ENCODE measurements at regions not wholly inside any gene's neighbourhood (a gene's known extent, or its start where the extent isn't known, plus 50 kb on each side); places are given as distances from the start of the nearest gene placed in this dataset.
"Not testable (repeated sequence)": the region's sequence is repeated elsewhere in the genome, so short reads cannot be mapped to it uniquely, and the experiment has no call there.

DNA sequence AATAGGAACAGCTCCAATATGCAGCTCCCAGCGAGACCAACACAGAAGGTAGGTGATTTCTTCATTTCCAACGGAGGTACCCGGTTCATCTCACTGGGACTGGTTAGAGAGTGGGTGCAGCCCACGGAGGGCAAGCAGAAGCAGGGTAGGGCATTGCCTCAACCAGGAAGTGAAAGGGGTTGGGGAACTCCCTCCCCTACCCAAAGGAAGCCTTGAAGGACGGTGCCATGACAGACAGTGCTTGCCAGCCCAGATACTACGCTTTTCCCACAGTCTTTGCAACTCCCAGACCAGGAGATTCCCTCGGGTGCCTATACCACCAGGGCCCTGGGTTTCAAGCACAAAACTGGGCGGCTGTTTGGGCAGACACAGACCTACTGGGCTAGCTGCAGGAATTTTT lies 576.9 kb upstream of the NECTIN3 start:
- no peak for DNase-seq

DNA sequence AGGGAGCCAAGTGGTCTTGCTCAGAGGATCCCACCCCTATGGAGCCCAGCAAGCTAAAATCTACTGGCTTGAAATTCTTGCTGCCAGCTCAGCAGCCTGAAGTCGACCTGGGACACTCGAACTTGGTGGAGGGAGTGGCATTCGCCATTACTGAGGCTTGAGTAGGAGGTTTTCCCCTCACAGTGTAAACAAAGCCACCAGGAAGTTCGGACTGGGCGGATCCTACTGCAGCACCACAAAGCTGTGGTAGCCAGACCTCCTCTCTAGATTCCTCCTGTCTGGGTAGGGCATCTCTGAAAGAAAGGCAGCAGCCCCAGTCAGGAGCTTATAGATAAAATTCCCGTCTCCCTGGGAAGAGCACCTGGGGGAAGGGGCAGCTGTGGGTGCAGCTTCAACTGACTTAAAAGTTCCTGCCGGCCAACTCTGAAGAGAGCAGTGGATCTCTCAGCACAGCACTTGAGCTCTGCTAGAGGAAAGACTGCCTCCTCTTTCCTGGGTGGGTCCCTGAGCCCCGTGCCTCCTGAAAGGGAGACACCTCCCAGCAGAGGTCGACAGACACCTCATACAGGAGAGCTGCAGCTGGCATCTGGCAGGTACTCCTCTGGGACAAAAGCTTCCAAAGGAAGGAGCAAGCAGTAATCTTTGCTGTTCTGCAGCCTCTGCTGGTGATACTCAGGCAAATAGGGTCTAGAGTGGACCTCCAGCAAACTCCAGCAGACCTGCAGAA lies 576.3 kb upstream of the NECTIN3 start:
- DNase-seq: no peak

DNA sequence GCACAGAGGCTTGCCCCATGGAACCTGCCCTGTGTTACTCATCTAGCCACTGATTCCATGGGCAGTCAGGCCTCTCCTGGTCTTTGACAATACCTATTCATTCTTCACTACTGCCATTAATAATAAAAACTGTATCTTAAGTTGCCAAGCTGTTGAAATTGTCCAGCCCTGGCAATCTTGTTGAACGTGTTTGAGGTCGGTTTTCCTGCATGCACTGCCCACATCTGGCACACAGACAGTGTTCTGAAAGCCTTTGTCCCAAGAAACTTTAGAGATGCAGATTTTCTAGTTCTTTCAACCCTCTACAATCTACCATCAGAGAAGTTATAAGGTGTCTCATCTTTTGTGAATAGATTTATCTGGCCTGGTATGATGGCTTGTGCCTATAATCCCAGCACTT lies 567.2 kb upstream of the NECTIN3 start:
- DNase-seq: no peak

DNA sequence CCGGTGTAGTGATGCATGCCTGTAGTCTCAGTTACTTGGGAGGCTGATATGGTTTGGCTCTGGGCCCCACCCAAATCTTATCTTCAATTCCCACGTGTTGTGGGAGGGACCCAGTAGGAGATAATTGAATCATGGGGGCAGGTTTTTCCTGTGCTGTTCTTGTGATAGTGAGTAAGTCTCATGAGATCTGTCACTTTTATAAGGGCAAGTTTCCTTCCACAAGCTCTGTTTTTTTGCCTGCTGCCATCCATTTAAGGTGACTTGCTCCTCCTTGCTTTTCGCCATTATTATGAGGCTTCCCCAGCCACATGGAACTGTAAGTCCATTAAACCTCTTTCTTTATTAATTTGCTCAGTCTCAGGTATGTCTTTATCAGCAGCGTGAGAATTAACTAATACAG lies 566.7 kb upstream of the NECTIN3 start:
- DNase-seq: no peak

DNA sequence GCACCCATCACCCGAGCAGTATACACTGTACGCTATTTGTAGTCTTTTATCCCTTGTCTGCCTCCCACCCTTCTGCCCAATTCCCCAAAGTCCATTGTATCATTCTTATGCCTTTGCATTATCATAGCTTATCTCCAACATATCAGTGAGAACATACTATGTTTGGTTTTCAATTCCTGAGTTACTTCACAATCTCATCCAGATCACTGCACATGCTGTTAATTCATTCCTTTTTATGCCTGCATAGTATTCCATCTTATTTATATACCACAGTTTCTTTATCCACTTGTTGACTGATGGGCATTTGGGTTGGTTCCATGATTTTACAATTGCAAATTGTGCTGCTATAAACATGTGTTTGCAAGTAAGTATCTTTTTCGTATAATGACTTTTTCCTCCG lies 564.7 kb upstream of the NECTIN3 start:
- no peak for DNase-seq

DNA sequence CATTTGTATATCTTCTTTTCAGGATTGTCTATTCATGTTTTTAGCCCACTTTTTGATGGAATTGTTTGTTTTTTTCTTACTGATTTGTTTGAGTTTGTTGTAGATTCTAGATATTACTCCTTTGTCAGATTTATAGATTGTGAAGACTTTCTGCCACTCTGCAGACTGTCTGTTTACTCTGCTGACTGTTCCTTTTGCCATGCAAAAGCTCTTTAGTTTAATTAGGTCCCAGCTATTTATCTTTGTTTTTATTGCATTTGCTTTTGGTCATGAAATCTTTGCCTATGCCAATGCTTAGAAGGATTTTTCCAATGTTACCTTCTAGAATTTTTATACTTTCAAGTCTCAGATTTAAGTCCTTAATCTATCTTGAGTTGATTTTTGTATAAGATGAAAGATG lies 564.0 kb upstream of the NECTIN3 start:
- DNase-seq: not testable (repeated sequence)

DNA sequence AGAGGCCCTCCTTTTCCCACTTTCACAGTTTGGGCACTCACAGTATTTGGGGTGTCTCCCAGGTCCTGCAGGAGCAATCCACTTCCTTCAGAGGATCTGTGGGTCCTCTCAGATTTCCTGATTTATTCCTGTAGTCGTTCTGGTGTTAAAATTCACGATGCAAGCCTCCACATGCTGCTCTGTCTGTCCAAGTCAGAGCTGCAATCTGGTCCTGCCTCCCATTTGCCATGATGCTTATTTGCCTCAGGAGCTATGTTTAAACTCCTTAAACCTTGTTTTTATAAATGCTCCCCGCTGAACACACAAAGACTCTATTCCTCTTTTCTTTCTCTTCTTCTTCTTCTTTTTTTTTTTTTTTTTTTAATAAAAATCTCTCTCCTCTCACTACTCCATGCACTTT lies 558.7 kb upstream of the NECTIN3 start:
- DNase-seq: no peak

DNA sequence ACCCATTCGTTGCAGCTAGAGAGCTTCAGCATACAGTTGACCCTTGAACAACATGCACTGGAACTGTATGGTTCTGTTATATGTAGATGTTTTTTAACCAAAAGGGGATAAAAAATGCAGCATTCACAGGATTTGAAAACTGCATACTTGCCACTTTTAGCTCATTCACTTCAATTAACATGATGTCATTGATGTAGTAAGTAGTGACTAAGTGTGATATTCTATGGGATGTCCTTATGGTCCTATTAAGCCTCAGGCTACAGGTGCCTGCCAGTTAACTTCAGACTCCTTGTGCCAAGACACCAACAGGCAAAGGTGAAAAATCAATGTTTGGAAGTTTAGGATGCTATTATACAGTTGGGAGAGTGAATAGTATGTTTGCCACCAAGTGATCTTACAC lies 553.6 kb upstream of the NECTIN3 start:
- DNase-seq: no peak

DNA sequence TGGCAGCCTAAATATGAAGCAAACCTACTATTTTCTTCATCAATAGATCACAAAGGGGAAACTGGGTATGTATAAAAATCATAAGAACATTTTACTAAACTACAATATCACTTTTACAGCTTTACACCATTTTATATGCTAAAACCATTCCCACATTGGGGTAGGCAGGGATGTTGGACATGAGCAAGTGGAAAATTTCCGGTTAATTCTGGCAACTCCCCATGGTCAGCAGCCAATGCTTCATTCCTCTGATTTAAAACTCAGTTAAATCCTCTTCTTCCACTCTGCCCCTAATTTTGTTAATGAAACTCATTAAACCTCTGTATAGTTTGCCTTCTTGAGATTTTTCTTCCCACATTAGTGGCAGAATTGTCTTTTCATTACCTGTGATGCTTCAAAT lies 552.5 kb upstream of the NECTIN3 start:
- DNase-seq: no peak

DNA sequence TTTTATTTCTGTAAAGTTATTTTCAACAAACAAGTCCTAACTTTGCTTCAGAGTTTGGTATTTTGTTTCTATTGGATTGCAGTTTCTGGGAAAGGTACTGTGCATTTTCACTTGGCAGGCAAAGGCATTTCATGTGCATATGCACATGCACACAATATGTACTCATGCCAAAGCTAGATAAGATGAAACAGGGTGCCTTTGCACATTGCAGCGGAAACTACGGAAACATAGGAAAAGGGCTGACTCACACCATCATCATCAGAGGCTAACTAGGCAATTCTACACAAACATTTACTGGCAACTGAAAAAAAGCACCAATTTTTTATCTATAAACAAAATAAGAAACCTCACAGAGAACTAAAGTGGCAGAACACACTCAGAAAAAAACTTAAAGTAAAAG lies 550.6 kb upstream of the NECTIN3 start:
- no peak for DNase-seq

DNA sequence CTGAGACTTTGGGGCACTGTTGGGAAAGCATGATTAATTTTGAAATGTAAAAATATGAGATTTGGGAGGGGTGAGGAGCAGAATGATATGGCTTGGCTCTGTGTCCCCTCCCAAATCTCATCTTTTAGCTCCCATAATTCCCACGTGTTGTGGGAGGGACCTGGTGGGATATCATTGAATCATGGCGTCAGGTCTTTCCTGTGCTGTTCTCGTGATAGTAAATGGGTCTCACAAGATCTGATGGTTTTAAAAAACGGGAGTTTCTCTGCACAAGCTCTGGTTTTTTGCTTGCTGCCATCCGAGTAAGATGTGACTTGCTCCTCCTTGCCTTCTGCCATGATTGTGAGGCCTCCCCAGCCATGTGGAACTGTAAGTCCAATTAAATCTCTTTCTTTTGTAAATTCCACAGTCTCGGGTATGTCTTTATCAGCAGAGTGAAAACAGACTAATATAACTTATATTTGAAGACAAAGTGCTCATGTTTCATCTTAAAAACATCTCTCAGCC lies 546.0 kb upstream of the NECTIN3 start:
- not testable (repeated sequence) for DNase-seq

DNA sequence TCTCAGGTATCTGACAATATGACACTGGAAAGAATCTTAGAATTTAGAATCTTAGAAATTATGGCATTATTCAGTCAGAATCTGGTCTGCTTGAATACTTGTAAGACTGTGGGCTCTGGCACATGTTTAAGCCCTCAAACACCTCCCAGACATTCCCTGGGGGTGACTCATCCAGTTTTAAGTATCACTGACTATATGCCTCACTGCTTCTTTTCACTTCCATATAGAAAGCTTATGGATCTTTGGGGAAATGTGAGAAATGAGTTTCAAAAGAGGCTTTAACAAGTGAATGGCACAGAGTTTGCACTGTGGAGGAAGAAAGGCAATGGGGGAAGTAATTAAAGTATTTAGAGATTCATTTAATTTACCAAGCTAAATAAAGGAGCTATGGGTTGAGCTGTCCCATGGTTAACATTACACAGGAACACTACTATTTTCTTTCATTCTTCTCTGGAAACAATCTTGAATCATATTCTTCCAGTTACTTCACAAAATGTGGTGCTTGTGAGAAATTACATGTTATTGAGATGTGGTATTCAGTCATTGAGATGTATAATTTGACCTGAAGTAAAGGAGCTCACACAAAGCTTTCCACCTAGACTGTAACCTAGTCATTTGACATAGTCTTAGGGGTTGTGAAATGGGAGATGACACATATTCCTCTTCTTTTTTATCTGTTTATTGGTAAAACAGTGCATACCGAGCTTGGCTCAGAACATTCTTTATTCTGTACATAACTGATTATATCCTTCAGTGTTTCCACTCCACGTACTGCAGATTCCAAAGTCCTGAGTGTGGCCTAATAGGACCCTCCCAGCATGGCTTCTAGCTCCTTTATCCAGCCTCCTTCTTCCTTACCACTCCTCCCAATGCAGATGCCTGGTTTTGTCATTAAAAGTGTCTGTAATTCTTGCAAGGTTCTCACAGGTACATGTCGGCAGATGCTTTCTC lies 544.6 kb upstream of the NECTIN3 start:
- DNase-seq: no peak

DNA sequence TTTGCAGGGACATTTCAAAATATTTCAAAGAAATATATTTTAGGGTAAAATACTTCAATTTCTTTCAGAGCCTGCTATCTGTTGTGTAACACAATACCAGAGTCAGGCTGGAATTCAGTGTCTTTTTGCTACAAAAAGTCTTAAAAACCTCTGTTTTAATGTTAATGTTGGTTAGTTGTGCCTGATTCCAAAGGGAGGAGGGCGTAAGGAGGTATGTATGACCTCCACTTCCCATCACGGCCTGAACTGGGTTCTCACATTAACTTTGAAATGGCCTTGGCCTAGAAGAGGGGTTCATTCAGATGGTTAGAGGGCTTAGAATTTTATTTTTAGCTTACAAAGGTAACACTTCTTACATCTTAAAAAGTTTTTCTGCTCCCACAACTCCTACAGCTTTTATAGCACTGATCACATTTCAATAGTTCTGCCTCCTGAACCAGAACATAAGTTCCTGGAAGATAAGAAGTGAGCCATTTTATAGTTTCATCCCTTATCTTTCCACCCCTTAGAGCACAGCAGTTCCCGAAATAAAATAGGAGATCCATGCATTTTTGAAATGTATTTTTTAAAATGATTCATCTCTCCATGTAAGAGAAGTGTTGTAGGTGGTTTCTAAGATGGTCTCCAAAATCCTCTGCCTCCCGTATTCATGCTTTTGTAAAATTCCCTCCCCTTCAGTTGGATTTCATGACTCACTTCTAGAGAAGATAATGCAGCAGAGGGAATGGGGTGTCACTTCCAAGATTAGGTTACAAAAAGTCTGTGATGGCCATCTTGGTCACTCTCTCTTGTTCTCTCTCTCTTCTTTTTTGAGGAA lies 543.1 kb upstream of the NECTIN3 start:
- no peak for DNase-seq

DNA sequence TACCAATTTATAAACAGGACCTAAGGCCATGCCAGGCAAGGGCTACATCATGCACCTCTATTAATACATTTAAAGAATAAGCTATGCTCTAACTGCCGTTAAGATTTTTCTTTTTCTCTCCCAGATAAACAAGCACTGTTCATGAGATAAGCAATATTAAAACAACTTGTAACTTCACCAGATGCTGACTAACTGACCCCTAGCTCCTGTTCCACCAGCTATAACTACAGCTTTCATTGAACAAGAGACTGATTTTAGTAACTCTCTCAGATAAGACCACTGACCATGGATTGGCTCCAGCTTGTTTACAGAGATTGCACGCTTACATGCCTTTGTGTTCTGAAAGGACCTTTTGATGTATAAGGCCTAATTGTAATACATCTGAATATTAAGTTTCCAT lies 540.7 kb upstream of the NECTIN3 start:
- DNase-seq: no peak

DNA sequence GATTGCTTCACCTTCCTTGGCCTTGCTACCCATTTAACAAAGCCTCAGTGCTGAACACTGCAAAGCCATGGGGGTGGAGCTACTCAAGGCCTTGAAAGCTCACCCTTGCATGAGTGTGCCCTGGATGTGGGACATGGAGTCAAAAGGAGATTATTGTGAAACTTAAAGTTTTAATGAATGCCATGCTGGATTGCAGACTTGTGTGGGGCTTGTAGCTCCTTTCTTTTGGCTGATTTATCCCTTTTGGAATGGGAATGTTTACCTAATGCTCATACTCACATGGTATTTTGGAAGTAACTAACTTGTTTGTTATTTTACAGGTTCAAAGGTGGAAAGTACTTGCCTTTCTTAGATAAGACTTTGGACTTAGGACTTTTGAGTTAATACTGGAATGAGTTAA lies 538.5 kb upstream of the NECTIN3 start:
- no peak for DNase-seq

DNA sequence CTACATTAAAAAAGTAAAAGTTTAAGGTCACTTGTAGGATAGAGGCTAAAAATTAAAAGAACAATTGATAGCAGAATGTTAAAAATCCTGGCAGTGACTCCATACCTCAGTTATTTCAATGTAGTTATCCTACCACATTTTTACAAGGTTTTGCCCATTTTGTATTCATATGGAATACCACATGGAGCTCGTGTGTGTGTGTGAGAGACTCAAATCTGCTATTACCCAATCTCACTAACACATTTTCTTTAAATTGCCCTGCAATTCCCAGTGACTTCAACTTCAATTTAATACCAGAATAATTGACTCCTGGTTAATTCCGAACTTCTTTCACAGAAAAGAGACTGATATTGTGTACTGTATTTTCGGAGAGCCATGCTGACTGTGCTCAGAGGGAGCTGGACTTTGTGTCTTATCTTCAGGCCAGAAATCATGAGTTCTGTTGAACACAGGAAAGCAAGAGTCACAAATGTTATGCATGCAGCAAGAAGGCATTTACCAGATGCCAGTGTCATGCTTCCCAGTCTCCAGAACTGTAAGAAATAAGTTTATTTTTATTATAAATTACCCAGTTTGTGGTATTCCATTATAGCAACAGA lies 529.0 kb upstream of the NECTIN3 start:
- DNase-seq: no peak

DNA sequence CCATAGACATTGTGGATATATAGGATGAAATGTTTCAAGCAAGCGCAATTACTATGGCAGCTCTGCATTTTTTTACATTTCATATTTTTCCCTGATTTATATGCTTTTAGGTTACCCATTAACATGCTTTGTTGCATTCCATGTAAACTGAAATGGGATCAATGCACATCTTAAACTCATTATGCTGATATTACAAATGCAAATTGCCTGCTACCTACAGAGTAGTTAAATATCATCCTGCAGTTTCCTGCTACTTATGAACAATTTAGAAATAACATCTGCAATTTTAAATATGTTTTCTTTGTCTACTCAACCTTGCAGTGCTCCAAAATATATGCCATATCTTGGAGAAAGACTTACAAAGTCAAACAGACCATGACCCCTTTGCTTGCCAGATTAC lies 526.9 kb upstream of the NECTIN3 start:
- DNase-seq: no peak

DNA sequence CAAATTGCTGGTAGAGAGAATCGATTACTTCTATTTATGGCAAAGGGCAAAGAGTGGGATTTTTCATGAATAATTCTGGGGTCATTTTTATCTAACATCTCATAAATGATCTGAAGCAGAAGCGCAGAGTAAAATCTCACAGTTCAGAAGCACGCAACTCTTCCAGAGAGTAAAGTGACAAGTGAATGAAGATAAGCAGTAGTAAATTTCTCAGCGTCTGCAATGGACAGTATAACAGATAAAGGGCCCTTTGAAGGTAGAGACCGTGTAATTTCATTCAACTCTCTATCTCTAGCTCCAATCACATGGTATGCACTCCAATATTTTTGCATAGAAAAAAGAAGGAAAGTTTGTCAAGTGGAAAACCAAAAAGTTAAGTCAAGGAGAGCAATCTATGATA lies 521.1 kb upstream of the NECTIN3 start:
- no peak for DNase-seq

DNA sequence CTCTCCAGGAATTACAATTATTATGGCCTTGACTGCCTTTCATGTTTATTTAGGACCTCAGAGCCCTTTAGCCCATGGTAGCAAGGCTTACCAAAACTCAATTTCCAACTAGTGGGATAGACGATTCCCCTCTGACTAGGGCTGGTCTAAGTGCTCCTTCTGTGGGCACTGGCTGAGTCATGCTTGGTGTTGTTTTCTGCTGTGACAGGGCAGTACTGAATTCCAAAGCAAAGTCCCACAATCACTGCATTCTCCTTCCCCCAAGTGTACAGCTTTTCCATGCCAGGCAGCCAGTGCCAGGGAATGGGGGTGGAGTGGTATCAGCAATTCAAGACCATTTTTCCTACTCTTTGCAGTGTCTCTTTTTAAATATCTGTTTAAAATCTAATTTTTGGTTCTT lies 509.0 kb upstream of the NECTIN3 start:
- DNase-seq: no peak

DNA sequence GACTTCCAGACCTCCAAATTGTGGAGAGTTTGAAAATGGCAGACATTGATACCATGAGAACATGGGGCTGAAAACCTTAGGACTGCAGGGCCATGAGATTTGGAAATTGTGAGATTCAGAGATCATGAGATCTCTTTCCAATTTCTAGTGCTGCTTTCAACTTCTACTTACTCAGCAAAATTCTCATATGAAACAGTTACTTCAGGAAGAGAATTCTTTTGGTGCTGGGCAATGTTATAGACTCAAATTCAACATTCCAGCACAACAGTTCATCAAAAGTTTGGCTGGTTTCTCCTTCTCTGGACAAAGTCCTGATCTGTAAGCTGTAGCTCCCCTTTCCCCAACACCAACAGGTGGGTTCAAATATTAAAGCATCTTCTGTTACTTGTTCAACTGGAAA lies 506.9 kb upstream of the NECTIN3 start:
- DNase-seq: no peak

DNA sequence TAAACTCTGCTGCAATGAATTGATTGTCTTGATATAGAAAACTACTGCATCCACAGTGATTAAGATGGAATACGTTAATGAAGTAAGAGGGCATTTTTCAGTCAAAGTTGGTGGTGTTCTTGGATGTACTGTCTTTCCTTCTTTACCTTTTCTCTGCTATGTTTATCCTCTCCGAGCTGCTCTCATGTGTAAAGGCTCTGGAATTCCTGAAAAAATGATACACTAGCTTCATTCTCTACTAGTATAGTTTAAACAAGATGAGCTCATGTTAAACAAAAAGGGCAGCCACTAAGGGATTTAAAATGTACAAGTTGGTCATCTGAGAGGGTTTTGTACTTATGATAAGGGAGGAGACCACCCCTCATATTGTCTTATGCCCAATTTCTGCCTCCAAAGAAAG lies 504.6 kb upstream of the NECTIN3 start:
- no peak for DNase-seq

DNA sequence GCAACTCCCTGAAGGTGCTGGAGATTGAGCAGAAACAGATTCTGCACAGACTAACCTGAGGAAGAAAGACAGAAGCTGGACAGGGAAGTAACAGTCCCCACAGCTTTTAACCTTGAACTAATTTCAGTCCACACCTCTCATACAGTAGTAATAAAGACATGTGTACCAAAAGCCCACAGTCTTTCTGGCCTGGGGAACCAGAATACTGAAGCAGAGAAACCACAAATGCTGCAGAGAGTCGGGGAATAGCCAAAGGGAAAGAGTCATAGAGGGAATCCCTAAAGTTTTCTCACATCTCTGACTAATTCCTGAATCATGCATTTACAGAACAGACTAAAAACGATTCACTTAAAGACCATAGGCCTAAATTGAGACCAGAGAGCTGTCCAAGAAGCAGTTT lies 503.4 kb upstream of the NECTIN3 start:
- no peak for DNase-seq

DNA sequence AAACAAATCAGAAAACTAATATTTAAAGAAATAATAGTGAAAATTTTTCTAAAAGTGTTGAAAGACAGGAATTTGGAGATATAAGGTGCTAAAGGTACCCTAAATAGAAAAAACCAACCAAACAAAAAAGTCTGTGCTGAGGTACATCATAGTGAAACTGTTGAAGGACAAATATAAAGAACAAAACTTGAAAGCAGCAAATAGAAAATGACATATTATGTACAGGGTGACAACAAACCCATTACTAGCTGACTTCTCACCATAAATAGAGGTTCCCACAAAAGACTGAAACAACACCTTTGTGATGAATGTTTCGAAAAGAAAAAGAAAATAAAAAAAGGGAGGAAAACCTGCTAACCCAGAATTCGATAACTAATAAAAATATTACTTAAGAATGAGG lies 502.5 kb upstream of the NECTIN3 start:
- no peak for DNase-seq

Measured in NCI-H1930 (cell line).